GM23338 (cell line): ENCODE measurements at regions not wholly inside any gene's neighbourhood (a gene's known extent, or its start where the extent isn't known, plus 50 kb on each side); places are given as distances from the start of the nearest gene placed in this dataset.

ENCODE experiments used
- ATAC-seq: fragments of 200-7000 bp; cut with Tn5 transposase; 3 replicates; pipeline ENCODE4 v1.9.1; 2020
- DNase-seq: peaks from one replicate; pipeline ENCODE4 v3.0.0-alpha.2; 2015; ENCODE audit warnings: low spot score
- H2AFZ ChIP-seq: fragments of 200-600 bp; sonication (generic); 2 replicates; pipeline ENCODE4 v1.8.0; 2016; ENCODE audit warnings: antibody characterized with exemption, mild to moderate bottlenecking, moderate library complexity
- H3F3A ChIP-seq: fragments of 200-600 bp; sonication (generic); replicated peaks from 2 replicates; pipeline ENCODE4 v1.8.0; 2017; ENCODE audit warnings: antibody characterized with exemption, mixed run types, low read depth
- H3K27ac ChIP-seq: fragments of 200-600 bp; sonication (generic); 2 replicates; pipeline ENCODE4 v1.6.1; 2016; ENCODE audit warnings: low read depth
- H3K27me3 ChIP-seq: fragments of 200-600 bp; sonication (generic); 2 replicates; pipeline ENCODE4 v1.8.0; 2016; ENCODE audit warnings: mild to moderate bottlenecking, mixed run types, moderate library complexity; ENCODE audit not compliant: insufficient read depth
- H3K36me3 ChIP-seq: fragments of 200-600 bp; sonication (generic); 2 replicates; pipeline ENCODE4 v1.8.0; 2016; ENCODE audit warnings: mild to moderate bottlenecking; ENCODE audit not compliant: insufficient read depth
- H3K4me1 ChIP-seq: fragments of 200-600 bp; sonication (generic); 2 replicates; pipeline ENCODE4 v1.8.0; 2016; ENCODE audit warnings: mild to moderate bottlenecking, moderate library complexity; ENCODE audit not compliant: insufficient read depth
- H3K4me2 ChIP-seq: fragments of 200-600 bp; sonication (generic); 2 replicates; pipeline ENCODE4 v1.7.1; 2017; ENCODE audit warnings: mixed run types
- H3K4me3 ChIP-seq: fragments of 200-600 bp; sonication (generic); 2 replicates; pipeline ENCODE4 v1.6.1; 2016; ENCODE audit warnings: mixed run types
- H3K79me2 ChIP-seq: fragments of 200-600 bp; sonication (generic); replicated peaks from 2 replicates; pipeline ENCODE4 v1.8.0; 2017; ENCODE audit warnings: mild to moderate bottlenecking; ENCODE audit not compliant: insufficient read depth
- H3K9me2 ChIP-seq: fragments of 200-600 bp; sonication (generic); 2 replicates; pipeline ENCODE4 v1.8.0; 2017; ENCODE audit not compliant: insufficient read depth
- H4K20me1 ChIP-seq: fragments of 200-600 bp; sonication (generic); replicated peaks from 2 replicates; pipeline ENCODE4 v1.8.0; 2017; ENCODE audit warnings: mild to moderate bottlenecking; ENCODE audit not compliant: insufficient read depth
- H3K27ac Mint-ChIP-seq: 2 replicates; pipeline ENCODE4 v1.8.0; 2020; ENCODE audit warnings: inconsistent platforms, mild to moderate bottlenecking, moderate library complexity, mixed read lengths
- H3K27me3 Mint-ChIP-seq: 3 replicates; pipeline ENCODE4 v1.8.0; 2022; ENCODE audit warnings: low read depth, mild to moderate bottlenecking, moderate library complexity, mixed read lengths, inconsistent platforms; ENCODE audit not compliant: insufficient read depth, poor library complexity
- H3K36me3 Mint-ChIP-seq: 3 replicates; pipeline ENCODE4 v1.8.0; 2021; ENCODE audit warnings: low read depth, mild to moderate bottlenecking, inconsistent platforms, moderate library complexity, mixed read lengths
- H3K4me1 Mint-ChIP-seq: 3 replicates; pipeline ENCODE4 v1.8.0; 2020; ENCODE audit warnings: mild to moderate bottlenecking, inconsistent platforms, mixed read lengths
- H3K4me3 Mint-ChIP-seq: 3 replicates; pipeline ENCODE4 v1.8.0; 2021; ENCODE audit warnings: moderate library complexity, mild to moderate bottlenecking, inconsistent platforms, mixed read lengths
- H3K9me3 Mint-ChIP-seq: 3 replicates; pipeline ENCODE4 v1.8.0; 2020; ENCODE audit warnings: moderate library complexity, mild to moderate bottlenecking, inconsistent platforms, mixed read lengths
- CREB1 ChIP-seq: fragments of 250-450 bp; sonication (Bioruptor Pico); IDR thresholded peaks from 2 replicates; pipeline ENCODE4 v1.5.0; 2020; ENCODE audit warnings: low read depth, mild to moderate bottlenecking, moderate library complexity
- CTCF ChIP-seq, 2 experiments: fragments of 200-600 bp in 1 of 2; sonication (generic) in 1 of 2; conservative IDR thresholded peaks; 2 replicates each; pipeline versions ENCODE4 v1.5.1 to v1.6.1; 2016 to 2017; ENCODE audit warnings: antibody characterized with exemption in 2 of 2, low read depth in 2 of 2, mild to moderate bottlenecking in 2 of 2, moderate library complexity in 1 of 2
- EZH2 ChIP-seq: fragments of 200-600 bp; sonication (generic); IDR thresholded peaks from one replicate; pipeline ENCODE4 v1.8.0; 2017; ENCODE audit warnings: antibody characterized with exemption, mild to moderate bottlenecking, low read depth; ENCODE audit not compliant: unreplicated experiment
- EZH2phosphoT487 ChIP-seq: fragments of 200-600 bp; sonication (generic); IDR thresholded peaks from one replicate; pipeline ENCODE4 v1.8.1; 2018; ENCODE audit warnings: antibody characterized with exemption; ENCODE audit not compliant: unreplicated experiment
- JUNB ChIP-seq: IDR thresholded peaks from one replicate; pipeline ENCODE4 v1.6.1; 2016; ENCODE audit warnings: antibody characterized with exemption; ENCODE audit not compliant: unreplicated experiment
- NANOG ChIP-seq: IDR thresholded peaks from 2 replicates; pipeline ENCODE4 v1.6.1; 2016; ENCODE audit warnings: antibody characterized with exemption, borderline replicate concordance
- POLR2AphosphoS5 ChIP-seq: IDR thresholded peaks from 2 replicates; pipeline ENCODE4 v1.6.1; 2016; ENCODE audit warnings: antibody characterized with exemption, low read depth
- REST ChIP-seq: IDR thresholded peaks from one replicate; pipeline ENCODE4 v1.6.1; 2018; ENCODE audit warnings: antibody characterized with exemption; ENCODE audit not compliant: unreplicated experiment
- STAT1 ChIP-seq: IDR thresholded peaks from one replicate; pipeline ENCODE4 v1.6.1; 2016; ENCODE audit warnings: antibody characterized with exemption; ENCODE audit not compliant: unreplicated experiment
- ZNF114 ChIP-seq: fragments of 250-450 bp; sonication (Bioruptor Pico); IDR thresholded peaks from 2 replicates; pipeline ENCODE4 v1.5.0; 2020; ENCODE audit warnings: mild to moderate bottlenecking, moderate library complexity
- ZNF331 ChIP-seq: fragments of 250-450 bp; sonication (Bioruptor Pico); IDR thresholded peaks from 2 replicates; pipeline ENCODE4 v1.5.0; 2020; ENCODE audit warnings: low read depth, mild to moderate bottlenecking, moderate library complexity
- ZNF462 ChIP-seq: fragments of 250-450 bp; sonication (Bioruptor Pico); IDR thresholded peaks from 2 replicates; pipeline ENCODE4 v1.5.0; 2020; ENCODE audit warnings: mild to moderate bottlenecking, moderate library complexity

GRCh38 chr4:129387666-129388065 lies 291.7 kb downstream of the C4orf33 start:
- H3K27ac ChIP-seq: no peak overlapping the region
- H3K79me2 ChIP-seq: no peaks in the 10 kb centered on the region
- Mint-ChIP-seq H3K27me3 (peaks cover 2% of the 10 kb centered on the region), H3K4me3 (no peak overlapping the region), H3K27ac (no peak overlapping the region), H3K36me3 (no peaks in the 10 kb centered on the region), H3K9me3 (peaks cover 8% of the 10 kb centered on the region; the same call in 2 of the 3 replicates), H3K4me1 (no peaks in the 10 kb centered on the region)
- no peak overlapping the region for H2AFZ ChIP-seq
- no peaks in the 10 kb centered on the region for H4K20me1 ChIP-seq
- no peak overlapping the region for H3K4me2 ChIP-seq
- H3K4me1 ChIP-seq: no peaks in the 10 kb centered on the region
- H3F3A ChIP-seq: no peaks in the 10 kb centered on the region
- ATAC-seq (no peak), DNase-seq (no peak)
- TF ChIP-seq CTCF (conservative IDR thresholded peaks at IDR 0.05; ENCODE audit: low read depth in 2 of 2) (no peak), ZNF462 (CRISPR knock-in tag) (no peak), EZH2phosphoT487 (no peak), ZNF114 (CRISPR knock-in tag) (no peak), JUNB (no peak), CREB1 (CRISPR knock-in tag) (no peak), EZH2 (no peak), POLR2AphosphoS5 (no peak), ZNF331 (CRISPR knock-in tag) (no peak), STAT1 (no peak), NANOG (no peak), REST (no peak)
- H3K27me3 ChIP-seq: no peaks in the 10 kb centered on the region
- no peak overlapping the region for H3K4me3 ChIP-seq
- no peaks in the 10 kb centered on the region for H3K36me3 ChIP-seq
- peaks cover 13% of the 10 kb centered on the region for H3K9me2 ChIP-seq
